Liver (tissue), 3 donors: ENCODE measurements at regions not wholly inside any gene's neighbourhood (a gene's known extent, or its start where the extent isn't known, plus 50 kb on each side); places are given as distances from the start of the nearest gene placed in this dataset.

ENCODE experiments used
- FOXA2 ChIP-seq: IDR thresholded peaks from 2 replicates; pipeline ENCODE4 v1.6.1; 2016; ENCODE audit warnings: antibody characterized with exemption
- GABPA ChIP-seq, 2 donors: IDR thresholded peaks in 1 of 2; conservative IDR thresholded peaks in 1 of 2; 2 replicates each; pipeline ENCODE4 v1.6.1; 2016; ENCODE audit warnings: antibody characterized with exemption in 2 of 2, mild to moderate bottlenecking in 1 of 2, moderate library complexity in 1 of 2
- HNF4A ChIP-seq, 2 donors: conservative IDR thresholded peaks; 2 replicates each; pipeline ENCODE4 v1.6.1; 2016; ENCODE audit warnings: antibody characterized with exemption in 2 of 2, mild to moderate bottlenecking in 2 of 2
- HNF4G ChIP-seq: IDR thresholded peaks from 2 replicates; pipeline ENCODE4 v1.6.1; 2016; ENCODE audit warnings: antibody characterized with exemption
- NR2F2 ChIP-seq: IDR thresholded peaks from 2 replicates; pipeline ENCODE4 v1.6.1; 2016; ENCODE audit warnings: antibody characterized with exemption
- RAD21 ChIP-seq, 2 donors: IDR thresholded peaks; 2 replicates each; pipeline ENCODE4 v1.6.1; 2016; ENCODE audit warnings: antibody characterized with exemption in 2 of 2, mild to moderate bottlenecking in 2 of 2
- SP1 ChIP-seq: IDR thresholded peaks from 2 replicates; pipeline ENCODE4 v1.6.1; 2018; ENCODE audit warnings: antibody characterized with exemption, mild to moderate bottlenecking
- TAF1 ChIP-seq: conservative IDR thresholded peaks from 2 replicates; pipeline ENCODE4 v1.6.1; 2016; ENCODE audit warnings: antibody characterized with exemption, mild to moderate bottlenecking
- YY1 ChIP-seq: IDR thresholded peaks from 2 replicates; pipeline ENCODE4 v1.6.1; 2016; ENCODE audit warnings: antibody characterized with exemption, mild to moderate bottlenecking
- TF ChIP-seq, protein P1 (sequence below): fragments of 150-350 bp; IDR thresholded peaks from 2 replicates; pipeline ENCODE4 v1.5.1; 2017; ENCODE audit warnings: improper control_type of control experiment, low read depth, low read length; ENCODE audit not compliant: missing input control
- TF ChIP-seq, protein P2 (sequence below): IDR thresholded peaks from 2 replicates; pipeline ENCODE4 v1.6.1; 2016; ENCODE audit warnings: antibody characterized with exemption
- TF ChIP-seq, protein P3 (sequence below): IDR thresholded peaks from 2 replicates; pipeline ENCODE4 v1.6.1; 2016; ENCODE audit warnings: antibody characterized with exemption
- TF ChIP-seq, protein P4 (sequence below): IDR thresholded peaks from 2 replicates; pipeline ENCODE4 v1.6.1; 2016; ENCODE audit warnings: antibody characterized with exemption, mild to moderate bottlenecking
- donor health status: healthy.
- donor health status: healthy.

DNA sequence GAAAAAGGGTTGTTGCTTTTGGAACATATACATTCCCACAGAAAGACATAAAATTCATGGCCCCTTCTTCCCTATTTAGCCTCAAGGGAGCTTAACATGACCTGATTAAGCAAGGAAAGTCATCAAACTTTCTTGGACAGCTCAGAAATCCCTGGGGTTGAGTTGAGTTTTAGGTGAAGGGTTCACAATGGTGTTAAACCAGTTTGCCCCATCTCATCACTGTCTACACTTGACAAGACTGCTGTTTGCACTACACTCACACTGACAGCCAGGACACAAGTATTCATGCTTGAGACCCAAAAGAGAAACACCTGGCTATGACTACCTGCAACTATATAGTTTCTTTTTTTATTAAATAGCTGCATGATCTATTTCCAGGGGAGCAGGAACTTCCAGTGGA lies 209.8 kb upstream of the TMEM45B start:
- TF ChIP-seq GABPA (IDR thresholded peaks at IDR 0.05 in 1 of 2, conservative IDR thresholded peaks at IDR 0.05 in 1 of 2) (no peak), TAF1 (no peak), HNF4G (no peak), RAD21 (IDR thresholded peaks at IDR 0.05) (no peak), YY1 (no peak), NR2F2 (no peak), HNF4A (conservative IDR thresholded peaks at IDR 0.05) (no peak), FOXA2 (no peak), SP1 (no peak)
- TF ChIP-seq, protein P1, sequence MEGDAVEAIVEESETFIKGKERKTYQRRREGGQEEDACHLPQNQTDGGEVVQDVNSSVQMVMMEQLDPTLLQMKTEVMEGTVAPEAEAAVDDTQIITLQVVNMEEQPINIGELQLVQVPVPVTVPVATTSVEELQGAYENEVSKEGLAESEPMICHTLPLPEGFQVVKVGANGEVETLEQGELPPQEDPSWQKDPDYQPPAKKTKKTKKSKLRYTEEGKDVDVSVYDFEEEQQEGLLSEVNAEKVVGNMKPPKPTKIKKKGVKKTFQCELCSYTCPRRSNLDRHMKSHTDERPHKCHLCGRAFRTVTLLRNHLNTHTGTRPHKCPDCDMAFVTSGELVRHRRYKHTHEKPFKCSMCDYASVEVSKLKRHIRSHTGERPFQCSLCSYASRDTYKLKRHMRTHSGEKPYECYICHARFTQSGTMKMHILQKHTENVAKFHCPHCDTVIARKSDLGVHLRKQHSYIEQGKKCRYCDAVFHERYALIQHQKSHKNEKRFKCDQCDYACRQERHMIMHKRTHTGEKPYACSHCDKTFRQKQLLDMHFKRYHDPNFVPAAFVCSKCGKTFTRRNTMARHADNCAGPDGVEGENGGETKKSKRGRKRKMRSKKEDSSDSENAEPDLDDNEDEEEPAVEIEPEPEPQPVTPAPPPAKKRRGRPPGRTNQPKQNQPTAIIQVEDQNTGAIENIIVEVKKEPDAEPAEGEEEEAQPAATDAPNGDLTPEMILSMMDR: no peak
- TF ChIP-seq, protein P2, sequence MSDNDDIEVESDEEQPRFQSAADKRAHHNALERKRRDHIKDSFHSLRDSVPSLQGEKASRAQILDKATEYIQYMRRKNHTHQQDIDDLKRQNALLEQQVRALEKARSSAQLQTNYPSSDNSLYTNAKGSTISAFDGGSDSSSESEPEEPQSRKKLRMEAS: no peak
- TF ChIP-seq, protein P3, sequence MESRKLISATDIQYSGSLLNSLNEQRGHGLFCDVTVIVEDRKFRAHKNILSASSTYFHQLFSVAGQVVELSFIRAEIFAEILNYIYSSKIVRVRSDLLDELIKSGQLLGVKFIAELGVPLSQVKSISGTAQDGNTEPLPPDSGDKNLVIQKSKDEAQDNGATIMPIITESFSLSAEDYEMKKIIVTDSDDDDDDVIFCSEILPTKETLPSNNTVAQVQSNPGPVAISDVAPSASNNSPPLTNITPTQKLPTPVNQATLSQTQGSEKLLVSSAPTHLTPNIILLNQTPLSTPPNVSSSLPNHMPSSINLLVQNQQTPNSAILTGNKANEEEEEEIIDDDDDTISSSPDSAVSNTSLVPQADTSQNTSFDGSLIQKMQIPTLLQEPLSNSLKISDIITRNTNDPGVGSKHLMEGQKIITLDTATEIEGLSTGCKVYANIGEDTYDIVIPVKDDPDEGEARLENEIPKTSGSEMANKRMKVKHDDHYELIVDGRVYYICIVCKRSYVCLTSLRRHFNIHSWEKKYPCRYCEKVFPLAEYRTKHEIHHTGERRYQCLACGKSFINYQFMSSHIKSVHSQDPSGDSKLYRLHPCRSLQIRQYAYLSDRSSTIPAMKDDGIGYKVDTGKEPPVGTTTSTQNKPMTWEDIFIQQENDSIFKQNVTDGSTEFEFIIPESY: no peak
- TF ChIP-seq, protein P4, sequence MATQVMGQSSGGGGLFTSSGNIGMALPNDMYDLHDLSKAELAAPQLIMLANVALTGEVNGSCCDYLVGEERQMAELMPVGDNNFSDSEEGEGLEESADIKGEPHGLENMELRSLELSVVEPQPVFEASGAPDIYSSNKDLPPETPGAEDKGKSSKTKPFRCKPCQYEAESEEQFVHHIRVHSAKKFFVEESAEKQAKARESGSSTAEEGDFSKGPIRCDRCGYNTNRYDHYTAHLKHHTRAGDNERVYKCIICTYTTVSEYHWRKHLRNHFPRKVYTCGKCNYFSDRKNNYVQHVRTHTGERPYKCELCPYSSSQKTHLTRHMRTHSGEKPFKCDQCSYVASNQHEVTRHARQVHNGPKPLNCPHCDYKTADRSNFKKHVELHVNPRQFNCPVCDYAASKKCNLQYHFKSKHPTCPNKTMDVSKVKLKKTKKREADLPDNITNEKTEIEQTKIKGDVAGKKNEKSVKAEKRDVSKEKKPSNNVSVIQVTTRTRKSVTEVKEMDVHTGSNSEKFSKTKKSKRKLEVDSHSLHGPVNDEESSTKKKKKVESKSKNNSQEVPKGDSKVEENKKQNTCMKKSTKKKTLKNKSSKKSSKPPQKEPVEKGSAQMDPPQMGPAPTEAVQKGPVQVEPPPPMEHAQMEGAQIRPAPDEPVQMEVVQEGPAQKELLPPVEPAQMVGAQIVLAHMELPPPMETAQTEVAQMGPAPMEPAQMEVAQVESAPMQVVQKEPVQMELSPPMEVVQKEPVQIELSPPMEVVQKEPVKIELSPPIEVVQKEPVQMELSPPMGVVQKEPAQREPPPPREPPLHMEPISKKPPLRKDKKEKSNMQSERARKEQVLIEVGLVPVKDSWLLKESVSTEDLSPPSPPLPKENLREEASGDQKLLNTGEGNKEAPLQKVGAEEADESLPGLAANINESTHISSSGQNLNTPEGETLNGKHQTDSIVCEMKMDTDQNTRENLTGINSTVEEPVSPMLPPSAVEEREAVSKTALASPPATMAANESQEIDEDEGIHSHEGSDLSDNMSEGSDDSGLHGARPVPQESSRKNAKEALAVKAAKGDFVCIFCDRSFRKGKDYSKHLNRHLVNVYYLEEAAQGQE: no peak
